ENCODE measurements at regions not wholly inside any gene's neighbourhood (a gene's known extent, or its start where the extent isn't known, plus 50 kb on each side); places are given as distances from the start of the nearest gene placed in this dataset.

- Histone ChIP-seq H3K18ac (ENCODE audit: extremely low read depth, low read length) (no peak overlapping the region), H3K56ac (replicated peaks; ENCODE audit: insufficient read length, low read depth, low read length) (no peak overlapping the region), H2BK20ac (ENCODE audit: low read length) (no peak overlapping the region), H3K79me2 (ENCODE audit: control insufficient read depth in 1 of 2, insufficient read depth in 2 of 2, low read length in 2 of 2) (no peaks in the 10 kb centered on the region), H2BK15ac (ENCODE audit: low read length) (no peak overlapping the region), H3K27me3 (replicated peaks in 1 of 4; ENCODE audit: control insufficient read depth in 3 of 4, extremely low read depth in 1 of 4, insufficient read depth in 3 of 4, low read length in 3 of 4) (no peaks in the 10 kb centered on the region), H3K4me2 (ENCODE audit: insufficient read depth in 1 of 2, low read depth in 2 of 2, low read length in 2 of 2) (no peak overlapping the region), H2BK5ac (ENCODE audit: low read depth, low read length) (no peak overlapping the region), H3K27ac (ENCODE audit: low read depth, low read length) (no peak overlapping the region), H3K14ac (ENCODE audit: insufficient read length) (no peak overlapping the region), H2BK120ac (replicated peaks; ENCODE audit: low read depth, low read length) (no peak overlapping the region), H3K9me3 (ENCODE audit: insufficient read depth in 2 of 2, low read depth in 1 of 2, low read length in 1 of 2) (no peaks in the 10 kb centered on the region), H2AK5ac (ENCODE audit: low read depth, low read length) (no peak overlapping the region), H2AFZ (ENCODE audit: low read length) (no peak overlapping the region), H4K20me1 (replicated peaks in 1 of 2; ENCODE audit: control insufficient read depth in 1 of 2, insufficient read depth in 2 of 2, low read length in 2 of 2) (no peaks in the 10 kb centered on the region), H3K4me1 (replicated peaks in 1 of 4; ENCODE audit: control insufficient read depth in 3 of 4, insufficient read depth in 4 of 4, low read length in 3 of 4) (peaks cover 0 to 5% (median 0%) of the 10 kb centered on the region in 4 experiments; a peak in 2 of 7 replicates), H4K91ac (replicated peaks; ENCODE audit: insufficient read length, low read length) (no peak overlapping the region), H3K4ac (replicated peaks; ENCODE audit: insufficient read length, low read depth, low read length) (no peak overlapping the region), H3K4me3 (ENCODE audit: extremely low read depth in 1 of 4, insufficient read depth in 2 of 4, low read depth in 3 of 4, low read length in 4 of 4) (no peak overlapping the region), H3K23me2 (ENCODE audit: low read depth, low read length) (no peaks in the 10 kb centered on the region), H3K23ac (ENCODE audit: insufficient read length) (no peak overlapping the region), H4K8ac (ENCODE audit: extremely low read depth, insufficient read depth, low read length) (no peak overlapping the region), H4K5ac (ENCODE audit: insufficient read length, low read depth, low read length) (no peak overlapping the region), H3K36me3 (ENCODE audit: control insufficient read depth in 2 of 4, insufficient read depth in 4 of 4, low read length in 3 of 4) (no peaks in the 10 kb centered on the region), H3K9ac (replicated peaks in 1 of 4; ENCODE audit: extremely low read depth in 1 of 4, low read depth in 3 of 4, low read length in 3 of 4) (no peak overlapping the region), H3K79me1 (ENCODE audit: low read depth, low read length) (no peaks in the 10 kb centered on the region), H2BK12ac (ENCODE audit: low read depth, low read length) (no peak overlapping the region)
- CTCF ChIA-PET (ENCODE audit: partially characterized antibody): no interaction called here
- no peak for DNase-seq (ENCODE audit: low read depth in 1 of 2, low spot score in 2 of 2)
- 100% methylated on average over 2 of the region's 2 CpGs; no CpG with 5 or more reads in 1 of the 2 experiments for WGBS, 2 experiments (ENCODE audit: extremely low coverage in 1 of 2, insufficient coverage in 1 of 2, insufficient read length in 1 of 2, insufficient replicate concordance in 2 of 2, low coverage in 1 of 2, low lambda C conversion rate in 2 of 2, missing lambda C conversion rate in 1 of 2)
- POLR2A ChIA-PET (ENCODE audit: partially characterized antibody): no interaction called here
- FAIRE-seq: no peak
- no peak for TF ChIP-seq CREB1 (IDR thresholded peaks at IDR 0.05)
These were observed 197.8 kb downstream of the EBLN2 start for GRCh38 chr3:73259291-73259690.
